ENCODE measurements at regions not wholly inside any gene's neighbourhood (a gene's known extent, or its start where the extent isn't known, plus 50 kb on each side); places are given as distances from the start of the nearest gene placed in this dataset.

- TF ChIP-seq CEBPB (IDR thresholded peaks at IDR 0.05; ENCODE audit: low read depth, low read length) (no peak), JUN (IDR thresholded peaks at IDR 0.05; ENCODE audit: low read depth, low read length) (no peak), NANOG (IDR thresholded peaks at IDR 0.05; ENCODE audit: insufficient read depth, low read depth, low read length, poor library complexity, severe bottlenecking) (no peak), CTCF (IDR thresholded peaks at IDR 0.05; ENCODE audit: control extremely low read depth in 1 of 3, insufficient read depth in 1 of 3, low read depth in 1 of 3, low read length in 3 of 3) (no peak)
These were observed 204.9 kb downstream of the USP12 start (continued) for GRCh38 chr13:26966701-26967080.

Measured in H1 (cell line).